Cardiac muscle cell (in vitro differentiated cells and primary cell): ENCODE measurements at regions not wholly inside any gene's neighbourhood (a gene's known extent, or its start where the extent isn't known, plus 50 kb on each side); places are given as distances from the start of the nearest gene placed in this dataset.

Source experiments
- DNase-seq, 2 donors: peaks; one replicate each; pipeline versions ENCODE4 v3.0.0 to v3.0.0-alpha.2; 2010 to 2017; ENCODE audit warnings: low read depth in 1 of 2, low spot score in 1 of 2
- H3K27ac ChIP-seq: fragments of 200-600 bp; sonication (generic); 2 replicates; pipeline ENCODE4 v1.5.1; 2016
- H3K27me3 ChIP-seq: fragments of 200-600 bp; sonication (generic); 2 replicates; pipeline ENCODE4 v1.6.0; 2016; ENCODE audit warnings: control low read depth
- H3K36me3 ChIP-seq: fragments of 200-600 bp; sonication (generic); 2 replicates; pipeline ENCODE4 v1.5.1; 2016; ENCODE audit warnings: control low read depth
- H3K4me1 ChIP-seq: fragments of 200-600 bp; sonication (generic); 2 replicates; pipeline ENCODE4 v1.8.1; 2017; ENCODE audit warnings: low read depth, mild to moderate bottlenecking, mixed run types
- H3K4me3 ChIP-seq: fragments of 200-600 bp; sonication (generic); 2 replicates; pipeline ENCODE4 v1.5.1; 2016; ENCODE audit warnings: mild to moderate bottlenecking
- H3K9me3 ChIP-seq: fragments of 200-600 bp; sonication (generic); 2 replicates; pipeline ENCODE4 v1.5.1; 2017; ENCODE audit warnings: low read depth, mild to moderate bottlenecking, control low read depth
- TF ChIP-seq, protein P1 (sequence below): IDR thresholded peaks from 2 replicates; pipeline ENCODE4 v1.5.1; 2012; ENCODE audit warnings: low read depth, mild to moderate bottlenecking, low read length

DNA sequence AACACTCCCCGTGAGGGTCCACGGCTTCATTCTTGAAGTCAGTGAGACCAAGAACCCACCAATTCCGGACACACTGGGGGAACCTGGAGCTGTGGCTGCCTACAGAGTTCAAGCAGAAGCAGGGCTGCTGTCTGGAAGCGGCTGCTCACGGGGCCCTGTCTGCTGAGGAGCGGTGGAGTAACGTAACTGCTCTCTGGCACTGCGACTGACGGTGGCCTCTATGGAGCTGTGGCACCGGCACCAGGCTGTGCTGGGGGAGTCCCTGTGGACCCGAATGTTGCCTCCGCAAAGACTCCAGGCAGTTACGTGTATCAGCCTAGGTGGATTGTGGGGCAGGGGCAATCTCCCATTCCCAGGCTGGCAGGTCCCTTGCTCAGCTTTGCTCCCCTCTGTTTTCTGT, 703.3 kb upstream of the FRG1 start:
- no peak for DNase-seq
- Histone ChIP-seq H3K27ac (no peak overlapping the region), H3K4me3 (no peak overlapping the region), H3K36me3 (no peaks in the 10 kb centered on the region), H3K9me3 (peaks cover 3% of the 10 kb centered on the region), H3K4me1 (no peaks in the 10 kb centered on the region), H3K27me3 (no peaks in the 10 kb centered on the region)
- TF ChIP-seq, protein P1, sequence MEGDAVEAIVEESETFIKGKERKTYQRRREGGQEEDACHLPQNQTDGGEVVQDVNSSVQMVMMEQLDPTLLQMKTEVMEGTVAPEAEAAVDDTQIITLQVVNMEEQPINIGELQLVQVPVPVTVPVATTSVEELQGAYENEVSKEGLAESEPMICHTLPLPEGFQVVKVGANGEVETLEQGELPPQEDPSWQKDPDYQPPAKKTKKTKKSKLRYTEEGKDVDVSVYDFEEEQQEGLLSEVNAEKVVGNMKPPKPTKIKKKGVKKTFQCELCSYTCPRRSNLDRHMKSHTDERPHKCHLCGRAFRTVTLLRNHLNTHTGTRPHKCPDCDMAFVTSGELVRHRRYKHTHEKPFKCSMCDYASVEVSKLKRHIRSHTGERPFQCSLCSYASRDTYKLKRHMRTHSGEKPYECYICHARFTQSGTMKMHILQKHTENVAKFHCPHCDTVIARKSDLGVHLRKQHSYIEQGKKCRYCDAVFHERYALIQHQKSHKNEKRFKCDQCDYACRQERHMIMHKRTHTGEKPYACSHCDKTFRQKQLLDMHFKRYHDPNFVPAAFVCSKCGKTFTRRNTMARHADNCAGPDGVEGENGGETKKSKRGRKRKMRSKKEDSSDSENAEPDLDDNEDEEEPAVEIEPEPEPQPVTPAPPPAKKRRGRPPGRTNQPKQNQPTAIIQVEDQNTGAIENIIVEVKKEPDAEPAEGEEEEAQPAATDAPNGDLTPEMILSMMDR = no peak

- H3K4me1 ChIP-seq = no peaks in the 10 kb centered on the region
- TF ChIP-seq, protein P1 = no peak
- H3K9me3 ChIP-seq = no peaks in the 10 kb centered on the region
- no peaks in the 10 kb centered on the region for H3K27me3 ChIP-seq
- H3K36me3 ChIP-seq = no peaks in the 10 kb centered on the region
- H3K27ac ChIP-seq = no peak overlapping the region
- DNase-seq = no peak
- H3K4me3 ChIP-seq = no peak overlapping the region
Observed at GRCh38 chr4:189255636-189256035, 685.0 kb upstream of the FRG1 start.

DNA sequence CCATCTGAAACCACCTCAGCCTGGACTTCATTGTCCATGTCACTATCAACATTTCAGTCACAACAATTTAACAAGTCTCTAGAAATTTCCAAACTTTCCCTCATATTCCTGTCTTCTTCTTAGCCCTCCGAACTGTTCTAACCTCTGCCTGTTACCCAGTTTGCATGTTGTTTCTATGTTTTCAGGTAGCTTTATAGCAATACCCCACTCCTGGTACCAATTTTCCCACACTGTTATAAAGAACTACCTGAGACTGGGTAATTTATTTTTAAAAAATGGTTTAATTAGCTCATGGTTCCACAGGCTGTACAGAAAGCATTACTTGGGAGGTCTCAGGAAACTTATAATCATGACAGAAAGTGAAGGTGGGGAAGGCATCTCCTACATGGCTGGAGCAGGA, 679.2 kb upstream of the FRG1 start:
- TF ChIP-seq, protein P1 = no peak
- Histone ChIP-seq H3K27ac (no peak overlapping the region), H3K36me3 (no peaks in the 10 kb centered on the region), H3K27me3 (no peaks in the 10 kb centered on the region), H3K4me3 (no peak overlapping the region), H3K4me1 (no peaks in the 10 kb centered on the region), H3K9me3 (no peaks in the 10 kb centered on the region)
- DNase-seq = no peak

DNA sequence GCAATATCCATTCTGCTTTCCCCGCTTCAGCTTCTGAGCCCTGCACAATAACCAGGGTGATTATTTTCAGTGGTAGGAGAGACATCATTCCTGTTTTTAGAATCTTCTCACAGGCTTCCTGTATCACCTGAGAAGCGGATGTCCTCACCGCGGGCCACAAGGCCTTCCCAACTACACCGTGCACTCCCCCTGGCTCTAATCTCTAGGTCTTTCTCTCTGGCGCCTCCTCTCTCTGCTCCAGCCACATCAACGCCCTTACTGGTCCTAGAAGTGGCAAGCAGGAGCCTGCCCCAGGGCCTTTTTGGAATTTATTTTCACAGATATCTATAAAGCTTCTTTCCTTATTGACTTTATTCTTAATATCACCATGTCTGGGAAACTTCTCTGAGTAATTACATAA, 675.2 kb upstream of the FRG1 start:
- TF ChIP-seq, protein P1 = no peak
- no peaks in the 10 kb centered on the region for H3K4me1 ChIP-seq
- no peaks in the 10 kb centered on the region for H3K9me3 ChIP-seq
- no peaks in the 10 kb centered on the region for H3K36me3 ChIP-seq
- no peaks in the 10 kb centered on the region for H3K27me3 ChIP-seq
- no peak overlapping the region for H3K4me3 ChIP-seq
- no peak for DNase-seq
- no peak overlapping the region for H3K27ac ChIP-seq

- H3K9me3 ChIP-seq = no peaks in the 10 kb centered on the region
- no peak for DNase-seq
- H3K4me1 ChIP-seq = no peaks in the 10 kb centered on the region
- H3K4me3 ChIP-seq = no peak overlapping the region
- no peak overlapping the region for H3K27ac ChIP-seq
- H3K27me3 ChIP-seq = no peaks in the 10 kb centered on the region
- no peaks in the 10 kb centered on the region for H3K36me3 ChIP-seq
- TF ChIP-seq, protein P1 = no peak
Observed at GRCh38 chr4:189267312-189267965, 673.2 kb upstream of the FRG1 start.
